ENCODE measurements at regions not wholly inside any gene's neighbourhood (a gene's known extent, or its start where the extent isn't known, plus 50 kb on each side); places are given as distances from the start of the nearest gene placed in this dataset.

DNA sequence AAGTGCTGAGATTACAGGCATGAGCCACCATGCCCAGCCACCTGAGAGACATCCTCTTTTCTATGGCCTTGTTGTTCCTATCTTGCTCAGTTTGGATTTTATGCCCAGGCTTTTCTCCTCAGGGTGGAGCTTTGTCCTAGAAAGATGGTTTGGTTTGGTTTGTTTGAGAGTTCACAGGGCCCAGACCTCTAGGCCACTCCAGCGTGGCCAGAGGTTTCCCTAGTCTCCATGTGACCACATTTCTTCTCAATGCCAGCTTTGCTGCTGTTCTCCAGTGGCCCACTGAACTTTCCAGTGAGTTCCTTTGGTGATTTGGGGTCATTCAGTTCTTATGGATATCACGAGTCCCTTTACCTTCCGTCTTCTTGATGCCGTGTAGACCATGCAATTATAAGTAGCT lies 92.6 kb upstream of the SERBP1 start:
- TF ChIP-seq ZNF274 (IDR thresholded peaks at IDR 0.05; ENCODE audit: low read depth, low read length): no peak
- no peak for TF ChIP-seq YY1 (IDR thresholded peaks at IDR 0.05; ENCODE audit: insufficient read depth, insufficient read length)

Data from NT2/D1 (cell line).